Esophagus muscularis mucosa (tissue), 4 donors: ENCODE measurements at regions not wholly inside any gene's neighbourhood (a gene's known extent, or its start where the extent isn't known, plus 50 kb on each side); places are given as distances from the start of the nearest gene placed in this dataset.

Experiments
- EP300 ChIP-seq: sonication (generic); formaldehyde crosslinking; IDR thresholded peaks from one replicate; pipeline ENCODE4 v1.6.1; 2017; ENCODE audit warnings: antibody characterized with exemption
- POLR2A ChIP-seq: fragments of 450-650 bp; IDR thresholded peaks from one replicate; pipeline ENCODE4 v1.6.1; 2017; ENCODE audit warnings: antibody characterized with exemption, moderate library complexity, mild to moderate bottlenecking, low read depth
- POLR2AphosphoS5 ChIP-seq, 2 donors: sonication (generic); formaldehyde crosslinking; IDR thresholded peaks; one replicate each; pipeline ENCODE4 v1.6.1; 2017; ENCODE audit warnings: antibody characterized with exemption in 2 of 2
- TF ChIP-seq, protein P1 (sequence below), 3 experiments: fragments of 200-600 bp in 2 of 3; fragments of 450-650 bp in 1 of 3; sonication (generic) in 2 of 3; IDR thresholded peaks; one replicate each; pipeline ENCODE4 v1.5.1; 2017 to 2019; ENCODE audit warnings: antibody characterized with exemption in 3 of 3, mild to moderate bottlenecking in 2 of 3, moderate library complexity in 1 of 3

GRCh38 chrX:3516051-3516541 lies 169.6 kb upstream of the MXRA5 start:
- TF ChIP-seq, protein P1, sequence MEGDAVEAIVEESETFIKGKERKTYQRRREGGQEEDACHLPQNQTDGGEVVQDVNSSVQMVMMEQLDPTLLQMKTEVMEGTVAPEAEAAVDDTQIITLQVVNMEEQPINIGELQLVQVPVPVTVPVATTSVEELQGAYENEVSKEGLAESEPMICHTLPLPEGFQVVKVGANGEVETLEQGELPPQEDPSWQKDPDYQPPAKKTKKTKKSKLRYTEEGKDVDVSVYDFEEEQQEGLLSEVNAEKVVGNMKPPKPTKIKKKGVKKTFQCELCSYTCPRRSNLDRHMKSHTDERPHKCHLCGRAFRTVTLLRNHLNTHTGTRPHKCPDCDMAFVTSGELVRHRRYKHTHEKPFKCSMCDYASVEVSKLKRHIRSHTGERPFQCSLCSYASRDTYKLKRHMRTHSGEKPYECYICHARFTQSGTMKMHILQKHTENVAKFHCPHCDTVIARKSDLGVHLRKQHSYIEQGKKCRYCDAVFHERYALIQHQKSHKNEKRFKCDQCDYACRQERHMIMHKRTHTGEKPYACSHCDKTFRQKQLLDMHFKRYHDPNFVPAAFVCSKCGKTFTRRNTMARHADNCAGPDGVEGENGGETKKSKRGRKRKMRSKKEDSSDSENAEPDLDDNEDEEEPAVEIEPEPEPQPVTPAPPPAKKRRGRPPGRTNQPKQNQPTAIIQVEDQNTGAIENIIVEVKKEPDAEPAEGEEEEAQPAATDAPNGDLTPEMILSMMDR (IDR thresholded peaks at IDR 0.05) = no peak
- no peak for TF ChIP-seq POLR2A
- TF ChIP-seq POLR2AphosphoS5 (IDR thresholded peaks at IDR 0.05) = no peak
- no peak for TF ChIP-seq EP300
